HG03378 (cell line): ENCODE measurements at regions not wholly inside any gene's neighbourhood (a gene's known extent, or its start where the extent isn't known, plus 50 kb on each side); places are given as distances from the start of the nearest gene placed in this dataset.
"Not testable (repeated sequence)": the region's sequence is repeated elsewhere in the genome, so short reads cannot be mapped to it uniquely, and the experiment has no call there.

ENCODE experiments used
- ATAC-seq: cut with Tn5 transposase; IDR thresholded peaks from one replicate; pipeline ENCODE4 v1.9.1; 2021; ENCODE audit warnings: mild to moderate bottlenecking, moderate library complexity; ENCODE audit not compliant: unreplicated experiment

GRCh38 chr16:61024180-61024900, 1011.9 kb downstream of the CDH8 start:
- ATAC-seq = no peak

GRCh38 chr16:61014869-61015268, 1021.4 kb downstream of the CDH8 start:
- no peak for ATAC-seq

DNA sequence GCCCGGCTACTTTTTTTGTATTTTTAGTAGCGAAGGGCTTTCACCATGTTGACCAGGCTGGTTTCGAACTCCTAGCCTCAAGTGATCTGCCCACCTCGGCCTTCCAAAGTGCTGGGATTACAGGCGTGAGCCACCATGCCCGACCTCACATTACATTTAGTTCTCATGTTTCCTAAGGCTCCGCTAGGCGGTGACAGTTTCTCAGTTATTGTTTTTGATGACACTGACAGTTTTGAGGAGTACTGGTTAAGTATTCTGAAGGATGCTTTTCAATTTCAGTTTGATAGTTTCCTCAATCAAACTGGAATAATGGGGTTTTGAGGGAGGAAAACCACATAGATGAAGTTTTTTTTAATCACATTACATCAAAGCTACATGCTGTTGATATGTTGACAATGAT, 1028.5 kb downstream of the CDH8 start:
- ATAC-seq = no peak

- ATAC-seq = no peak
Measured at GRCh38 chr16:61005952-61006351, 1030.3 kb downstream of the CDH8 start.

GRCh38 chr16:61002479-61003204, 1033.6 kb downstream of the CDH8 start:
- no peak for ATAC-seq

GRCh38 chr16:60991886-60992285, 1044.4 kb downstream of the CDH8 start:
- ATAC-seq = no peak

DNA sequence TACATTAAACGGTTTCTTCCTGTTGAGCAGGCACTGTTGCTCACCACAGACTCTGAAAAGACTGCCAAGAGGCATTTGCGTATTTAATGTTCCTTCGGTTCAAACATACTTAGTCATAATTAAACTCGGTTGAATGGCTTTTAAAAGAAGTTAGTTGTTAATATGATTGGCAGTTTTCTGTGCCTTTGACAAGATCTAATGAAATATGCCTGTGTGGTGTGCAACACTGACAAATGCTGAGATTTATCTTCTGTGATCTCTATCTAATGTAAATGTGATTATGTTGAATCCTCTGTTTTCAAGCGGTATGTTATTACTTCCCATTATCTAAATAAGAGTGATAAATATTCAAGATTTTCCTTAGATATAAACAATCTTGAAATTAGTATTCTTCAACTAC, 1046.6 kb downstream of the CDH8 start:
- ATAC-seq = no peak

DNA sequence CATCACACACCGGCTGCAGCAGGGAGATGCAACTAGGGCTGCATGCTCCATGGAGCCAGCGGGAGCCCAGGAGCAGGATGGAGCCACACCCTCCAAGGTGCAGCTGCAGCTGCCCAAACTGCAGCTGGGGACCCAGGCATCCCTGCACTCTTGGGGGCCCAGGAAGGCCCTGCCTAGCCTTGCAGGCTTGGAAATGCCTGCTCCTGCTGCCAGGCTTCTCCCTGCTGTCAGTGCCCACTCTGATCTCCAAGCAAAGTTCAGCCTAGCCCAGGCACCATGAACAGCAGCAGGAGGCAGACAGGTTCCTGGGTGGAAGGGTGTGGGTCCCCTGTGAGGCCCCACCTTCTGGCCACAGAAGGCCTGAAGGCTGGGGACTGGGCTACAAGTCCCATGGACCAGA, 1057.1 kb downstream of the CDH8 start:
- ATAC-seq = no peak

- no peak for ATAC-seq
Measured at GRCh38 chr16:60949800-60950199, 1086.4 kb downstream of the CDH8 start.

DNA sequence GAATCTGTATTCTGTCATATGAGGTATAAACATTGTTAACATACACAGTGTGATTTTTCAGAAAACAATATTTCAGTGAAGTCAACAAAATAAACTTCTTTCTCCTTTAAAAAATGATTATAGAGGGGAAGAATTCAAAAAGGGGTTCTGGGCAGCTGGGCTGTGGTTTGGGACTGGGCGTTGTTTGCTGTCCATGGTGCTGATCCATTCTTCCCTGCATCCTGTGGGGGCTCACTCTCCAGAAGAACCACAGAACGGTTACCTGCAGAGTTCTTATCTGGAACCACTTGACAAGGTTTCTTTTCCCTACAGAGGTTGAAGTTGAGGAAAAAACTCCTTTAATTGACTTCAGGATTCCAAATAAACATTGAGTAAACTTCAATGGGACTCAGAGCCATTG, 1091.0 kb downstream of the CDH8 start:
- ATAC-seq = no peak

DNA sequence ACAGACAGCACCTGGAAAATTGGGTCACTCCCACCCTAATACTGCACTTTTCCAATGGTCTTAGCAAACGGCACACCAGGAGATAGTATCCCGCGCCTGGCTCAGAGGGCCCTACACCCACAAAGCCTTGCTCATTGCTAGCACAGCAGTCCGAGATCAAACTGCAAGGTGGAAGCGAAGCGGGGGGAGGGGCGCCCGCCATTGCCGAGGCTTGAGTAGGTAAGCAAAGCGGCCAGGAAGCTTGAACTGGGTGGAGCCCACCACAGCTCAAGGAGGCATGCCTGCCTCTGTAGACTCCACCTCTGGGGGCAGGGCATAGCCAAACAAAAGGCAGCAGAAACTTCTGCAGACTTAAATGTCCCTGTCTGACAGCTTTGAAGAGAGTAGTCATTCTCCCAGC, 1100.0 kb downstream of the CDH8 start:
- ATAC-seq = not testable (repeated sequence)

GRCh38 chr16:60932600-60932999, 1103.6 kb downstream of the CDH8 start:
- ATAC-seq = no peak

DNA sequence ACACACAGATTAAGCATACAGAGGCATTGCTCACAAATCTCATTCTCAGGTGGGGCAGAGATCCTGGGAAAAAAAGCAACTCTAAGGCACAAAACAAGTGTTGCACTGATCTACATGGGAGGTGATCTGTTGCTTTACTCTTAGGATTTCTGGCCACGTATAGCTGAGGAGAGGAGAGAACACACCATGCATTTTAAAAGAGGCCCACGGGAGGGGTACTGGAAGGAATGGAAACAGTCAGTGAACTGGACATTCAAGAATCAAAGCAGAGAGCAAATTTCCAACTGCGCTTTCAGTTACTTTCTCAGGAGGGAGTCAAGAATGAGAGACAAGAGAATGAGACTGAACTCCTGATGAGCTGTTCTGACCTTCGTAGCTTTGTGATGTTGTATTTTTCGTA, 1105.9 kb downstream of the CDH8 start:
- no peak for ATAC-seq

DNA sequence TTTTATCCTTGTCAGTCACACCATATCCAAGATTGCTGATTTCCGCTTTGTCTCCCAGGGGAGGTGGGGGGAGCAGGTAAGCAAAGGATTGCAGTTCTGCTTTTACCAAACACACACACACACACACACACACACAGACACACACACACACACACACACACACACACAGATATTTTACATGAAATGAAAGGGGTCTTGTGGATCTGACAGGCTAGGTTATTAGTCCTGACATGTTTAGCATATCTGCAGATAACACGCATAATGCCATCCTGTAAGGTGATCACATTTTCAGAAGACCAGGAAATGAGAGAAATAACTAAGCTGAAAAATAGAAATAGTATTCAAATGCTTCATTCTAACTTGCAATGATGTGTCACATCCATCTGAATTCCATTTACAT, 1113.3 kb downstream of the CDH8 start:
- ATAC-seq = no peak

- ATAC-seq = no peak
Measured at GRCh38 chr16:60914334-60914733, 1121.9 kb downstream of the CDH8 start.

- ATAC-seq = no peak
Measured at GRCh38 chr16:60907645-60908044, 1128.6 kb downstream of the CDH8 start.

- ATAC-seq = no peak
Measured at GRCh38 chr16:60905811-60906210, 1130.4 kb downstream of the CDH8 start.

DNA sequence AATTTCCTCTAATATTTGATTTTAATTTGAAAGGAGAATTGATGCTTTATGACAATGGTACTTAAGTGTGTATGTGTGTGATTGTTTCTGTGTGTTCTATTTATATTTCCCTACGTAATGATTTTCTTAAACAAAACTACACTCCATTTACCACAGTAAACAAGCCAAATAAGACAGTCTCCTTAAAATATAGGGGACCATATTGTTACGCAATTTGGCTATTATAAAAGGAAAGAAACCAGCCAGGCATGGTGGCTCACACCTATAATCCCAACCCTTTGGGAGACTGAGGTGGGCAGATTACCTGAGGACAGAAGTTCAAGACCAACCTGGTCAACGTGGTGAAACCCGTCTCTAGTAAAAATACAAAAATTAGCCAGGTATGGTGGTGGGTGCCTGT, 1134.1 kb downstream of the CDH8 start:
- no peak for ATAC-seq

DNA sequence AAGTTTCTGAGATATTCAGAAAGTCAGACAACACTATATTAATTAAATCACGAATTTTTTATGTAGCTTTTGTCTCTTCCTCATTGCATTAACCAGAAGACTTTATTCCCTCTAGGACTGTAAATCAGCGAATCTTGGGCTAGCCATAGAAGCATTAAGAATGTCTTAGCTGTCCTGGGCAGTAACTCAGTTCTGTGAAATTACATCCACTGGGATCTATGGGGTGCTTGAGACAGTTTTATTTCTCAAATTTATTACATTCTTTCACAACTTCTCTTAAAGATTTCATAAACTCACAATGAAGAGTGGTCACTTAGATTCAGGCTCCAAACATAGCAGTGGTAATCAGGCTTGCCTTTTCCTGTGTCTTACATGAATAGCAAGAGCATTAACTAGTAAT, 1153.4 kb downstream of the CDH8 start:
- ATAC-seq = no peak

GRCh38 chr16:60852635-60853034, 1183.6 kb downstream of the CDH8 start:
- ATAC-seq = no peak

DNA sequence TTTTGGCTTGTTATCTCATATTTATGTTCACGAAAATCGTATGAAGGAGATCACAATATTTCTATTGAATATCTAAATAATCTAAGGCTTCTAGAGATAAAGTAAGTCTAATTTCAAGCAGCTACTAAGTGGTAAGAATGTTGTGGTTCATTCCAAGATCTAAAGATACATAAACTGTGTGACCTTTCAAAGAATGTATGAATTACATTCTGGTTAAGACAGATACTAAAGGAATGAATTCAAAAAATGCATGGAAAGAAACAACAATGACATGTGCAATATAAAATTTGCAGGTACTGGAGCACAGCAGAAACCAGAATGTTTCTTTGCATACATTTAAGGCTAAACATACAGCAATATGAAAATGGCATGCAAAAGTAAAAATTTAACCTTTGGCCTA, 1214.6 kb downstream of the CDH8 start:
- ATAC-seq = no peak

DNA sequence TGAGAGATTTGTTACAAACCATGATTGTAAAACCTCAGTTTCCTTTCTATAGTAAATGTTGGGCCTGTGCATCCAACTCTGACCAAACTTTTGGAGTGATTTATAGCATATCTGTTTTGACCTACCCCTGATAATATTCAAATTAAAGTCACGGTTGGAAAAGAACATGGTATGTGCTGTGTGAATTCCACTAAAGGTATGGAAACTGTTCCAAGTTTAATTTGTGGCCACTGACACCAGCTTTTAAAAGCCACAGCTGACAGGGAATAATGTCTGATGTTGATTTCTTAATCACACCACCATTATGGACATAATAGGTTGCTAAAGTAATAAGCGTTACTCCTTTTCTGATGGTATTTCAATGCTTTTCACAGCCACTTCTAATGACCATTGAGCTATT, 1215.9 kb downstream of the CDH8 start:
- ATAC-seq = no peak

- ATAC-seq = no peak
Measured at GRCh38 chr16:60818465-60818864, 1217.8 kb downstream of the CDH8 start.
